HL-60 (cell line): ENCODE measurements at regions not wholly inside any gene's neighbourhood (a gene's known extent, or its start where the extent isn't known, plus 50 kb on each side); places are given as distances from the start of the nearest gene placed in this dataset.

Experiments used
- CTCF ChIP-seq: IDR thresholded peaks from one replicate; pipeline ENCODE4 v1.5.1; 2011; ENCODE audit warnings: low read length, control low read depth, inconsistent platforms; ENCODE audit not compliant: insufficient read depth
- POLR2AphosphoS5 ChIP-seq: IDR thresholded peaks from 2 replicates; pipeline ENCODE4 v1.6.1; 2012; ENCODE audit warnings: low read depth
- TF ChIP-seq, protein P1 (sequence below): IDR thresholded peaks from 2 replicates; pipeline ENCODE4 v1.6.1; 2012; ENCODE audit warnings: low read depth; ENCODE audit not compliant: insufficient replicate concordance

- TF ChIP-seq CTCF (no peak), POLR2AphosphoS5 (no peak)
- TF ChIP-seq, protein P1, sequence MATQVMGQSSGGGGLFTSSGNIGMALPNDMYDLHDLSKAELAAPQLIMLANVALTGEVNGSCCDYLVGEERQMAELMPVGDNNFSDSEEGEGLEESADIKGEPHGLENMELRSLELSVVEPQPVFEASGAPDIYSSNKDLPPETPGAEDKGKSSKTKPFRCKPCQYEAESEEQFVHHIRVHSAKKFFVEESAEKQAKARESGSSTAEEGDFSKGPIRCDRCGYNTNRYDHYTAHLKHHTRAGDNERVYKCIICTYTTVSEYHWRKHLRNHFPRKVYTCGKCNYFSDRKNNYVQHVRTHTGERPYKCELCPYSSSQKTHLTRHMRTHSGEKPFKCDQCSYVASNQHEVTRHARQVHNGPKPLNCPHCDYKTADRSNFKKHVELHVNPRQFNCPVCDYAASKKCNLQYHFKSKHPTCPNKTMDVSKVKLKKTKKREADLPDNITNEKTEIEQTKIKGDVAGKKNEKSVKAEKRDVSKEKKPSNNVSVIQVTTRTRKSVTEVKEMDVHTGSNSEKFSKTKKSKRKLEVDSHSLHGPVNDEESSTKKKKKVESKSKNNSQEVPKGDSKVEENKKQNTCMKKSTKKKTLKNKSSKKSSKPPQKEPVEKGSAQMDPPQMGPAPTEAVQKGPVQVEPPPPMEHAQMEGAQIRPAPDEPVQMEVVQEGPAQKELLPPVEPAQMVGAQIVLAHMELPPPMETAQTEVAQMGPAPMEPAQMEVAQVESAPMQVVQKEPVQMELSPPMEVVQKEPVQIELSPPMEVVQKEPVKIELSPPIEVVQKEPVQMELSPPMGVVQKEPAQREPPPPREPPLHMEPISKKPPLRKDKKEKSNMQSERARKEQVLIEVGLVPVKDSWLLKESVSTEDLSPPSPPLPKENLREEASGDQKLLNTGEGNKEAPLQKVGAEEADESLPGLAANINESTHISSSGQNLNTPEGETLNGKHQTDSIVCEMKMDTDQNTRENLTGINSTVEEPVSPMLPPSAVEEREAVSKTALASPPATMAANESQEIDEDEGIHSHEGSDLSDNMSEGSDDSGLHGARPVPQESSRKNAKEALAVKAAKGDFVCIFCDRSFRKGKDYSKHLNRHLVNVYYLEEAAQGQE = no peak
These were observed 770.1 kb upstream of the PCDH20 start for GRCh38 chr13:62185631-62186255.
